ENCODE measurements at regions not wholly inside any gene's neighbourhood (a gene's known extent, or its start where the extent isn't known, plus 50 kb on each side); places are given as distances from the start of the nearest gene placed in this dataset.

- FAIRE-seq: no peak
- TF ChIP-seq POLR2AphosphoS5 (IDR thresholded peaks at IDR 0.05; ENCODE audit: low read depth, low read length) (no peak), POLR2A (IDR thresholded peaks at IDR 0.05; ENCODE audit: low read depth, low read length) (no peak), POU2F2 (IDR thresholded peaks at IDR 0.05; ENCODE audit: low read depth, low read length) (no peak), SPI1 (IDR thresholded peaks at IDR 0.05; ENCODE audit: low read depth, low read length) (no peak), TAF1 (IDR thresholded peaks at IDR 0.05; ENCODE audit: low read depth, low read length) (no peak), PAX5 (IDR thresholded peaks at IDR 0.05; ENCODE audit: insufficient read depth, low read length, severe bottlenecking) (no peak)
- no peak for DNase-seq (ENCODE audit: insufficient read length, low spot score)
Measured at GRCh38 chr12:77644915-77645605, 185.6 kb upstream of the NAV3 start.

GRCh38 chr12:77642246-77642645 lies 188.4 kb upstream of the NAV3 start:
- DNase-seq (ENCODE audit: insufficient read length, low spot score) (no peak), FAIRE-seq (no peak)
- TF ChIP-seq PAX5 (IDR thresholded peaks at IDR 0.05; ENCODE audit: insufficient read depth, low read length, severe bottlenecking) (no peak), SPI1 (IDR thresholded peaks at IDR 0.05; ENCODE audit: low read depth, low read length) (no peak), POLR2AphosphoS5 (IDR thresholded peaks at IDR 0.05; ENCODE audit: low read depth, low read length) (no peak), POU2F2 (IDR thresholded peaks at IDR 0.05; ENCODE audit: low read depth, low read length) (no peak), POLR2A (IDR thresholded peaks at IDR 0.05; ENCODE audit: low read depth, low read length) (no peak), TAF1 (IDR thresholded peaks at IDR 0.05; ENCODE audit: low read depth, low read length) (no peak)

GRCh38 chr12:77640356-77640755 lies 190.3 kb upstream of the NAV3 start:
- TF ChIP-seq POLR2A (IDR thresholded peaks at IDR 0.05; ENCODE audit: low read depth, low read length) (no peak), SPI1 (IDR thresholded peaks at IDR 0.05; ENCODE audit: low read depth, low read length) (no peak), TAF1 (IDR thresholded peaks at IDR 0.05; ENCODE audit: low read depth, low read length) (no peak), POLR2AphosphoS5 (IDR thresholded peaks at IDR 0.05; ENCODE audit: low read depth, low read length) (no peak), PAX5 (IDR thresholded peaks at IDR 0.05; ENCODE audit: insufficient read depth, low read length, severe bottlenecking) (no peak), POU2F2 (IDR thresholded peaks at IDR 0.05; ENCODE audit: low read depth, low read length) (no peak)
- no peak for FAIRE-seq
- DNase-seq (ENCODE audit: insufficient read length, low spot score): no peak

- FAIRE-seq (no peak), DNase-seq (ENCODE audit: insufficient read length, low spot score) (no peak)
- TF ChIP-seq PAX5 (IDR thresholded peaks at IDR 0.05; ENCODE audit: insufficient read depth, low read length, severe bottlenecking) (no peak), TAF1 (IDR thresholded peaks at IDR 0.05; ENCODE audit: low read depth, low read length) (no peak), POLR2AphosphoS5 (IDR thresholded peaks at IDR 0.05; ENCODE audit: low read depth, low read length) (no peak), POU2F2 (IDR thresholded peaks at IDR 0.05; ENCODE audit: low read depth, low read length) (no peak), SPI1 (IDR thresholded peaks at IDR 0.05; ENCODE audit: low read depth, low read length) (no peak), POLR2A (IDR thresholded peaks at IDR 0.05; ENCODE audit: low read depth, low read length) (no peak)
Measured at GRCh38 chr12:77630790-77631445, 199.8 kb upstream of the NAV3 start.

GRCh38 chr12:77630344-77630743 lies 200.3 kb upstream of the NAV3 start:
- no peak for FAIRE-seq

GRCh38 chr12:77629141-77629540 lies 201.6 kb upstream of the NAV3 start:
- no peak for TF ChIP-seq TAF1 (IDR thresholded peaks at IDR 0.05; ENCODE audit: low read depth, low read length)
- TF ChIP-seq POLR2A (IDR thresholded peaks at IDR 0.05; ENCODE audit: low read depth, low read length): no peak
- TF ChIP-seq SPI1 (IDR thresholded peaks at IDR 0.05; ENCODE audit: low read depth, low read length): no peak
- TF ChIP-seq POU2F2 (IDR thresholded peaks at IDR 0.05; ENCODE audit: low read depth, low read length): no peak
- TF ChIP-seq POLR2AphosphoS5 (IDR thresholded peaks at IDR 0.05; ENCODE audit: low read depth, low read length): no peak
- no peak for FAIRE-seq
- DNase-seq (ENCODE audit: insufficient read length, low spot score): no peak

More at GRCh38 chr12:77630344-77630743, 200.3 kb upstream of the NAV3 start:
- DNase-seq (ENCODE audit: insufficient read length, low spot score): no peak
- TF ChIP-seq PAX5 (IDR thresholded peaks at IDR 0.05; ENCODE audit: insufficient read depth, low read length, severe bottlenecking): no peak
- no peak for TF ChIP-seq SPI1 (IDR thresholded peaks at IDR 0.05; ENCODE audit: low read depth, low read length)
- TF ChIP-seq TAF1 (IDR thresholded peaks at IDR 0.05; ENCODE audit: low read depth, low read length): no peak
- TF ChIP-seq POLR2A (IDR thresholded peaks at IDR 0.05; ENCODE audit: low read depth, low read length): no peak
- TF ChIP-seq POLR2AphosphoS5 (IDR thresholded peaks at IDR 0.05; ENCODE audit: low read depth, low read length): no peak

GRCh38 chr12:77625441-77625840 lies 205.3 kb upstream of the NAV3 start:
- FAIRE-seq (no peak), DNase-seq (ENCODE audit: insufficient read length, low spot score) (no peak)
- TF ChIP-seq TAF1 (IDR thresholded peaks at IDR 0.05; ENCODE audit: low read depth, low read length): no peak
- TF ChIP-seq SPI1 (IDR thresholded peaks at IDR 0.05; ENCODE audit: low read depth, low read length): no peak
- no peak for TF ChIP-seq PAX5 (IDR thresholded peaks at IDR 0.05; ENCODE audit: insufficient read depth, low read length, severe bottlenecking)
- TF ChIP-seq POU2F2 (IDR thresholded peaks at IDR 0.05; ENCODE audit: low read depth, low read length): no peak
- no peak for TF ChIP-seq POLR2AphosphoS5 (IDR thresholded peaks at IDR 0.05; ENCODE audit: low read depth, low read length)
- no peak for TF ChIP-seq POLR2A (IDR thresholded peaks at IDR 0.05; ENCODE audit: low read depth, low read length)

- DNase-seq (ENCODE audit: insufficient read length, low spot score) (no peak), FAIRE-seq (no peak)
- TF ChIP-seq PAX5 (IDR thresholded peaks at IDR 0.05; ENCODE audit: insufficient read depth, low read length, severe bottlenecking) (no peak), SPI1 (IDR thresholded peaks at IDR 0.05; ENCODE audit: low read depth, low read length) (no peak), POLR2A (IDR thresholded peaks at IDR 0.05; ENCODE audit: low read depth, low read length) (no peak), POU2F2 (IDR thresholded peaks at IDR 0.05; ENCODE audit: low read depth, low read length) (no peak), POLR2AphosphoS5 (IDR thresholded peaks at IDR 0.05; ENCODE audit: low read depth, low read length) (no peak), TAF1 (IDR thresholded peaks at IDR 0.05; ENCODE audit: low read depth, low read length) (no peak)
Measured at GRCh38 chr12:77619425-77619824, 211.3 kb upstream of the NAV3 start.

GRCh38 chr12:77617818-77618217 lies 212.9 kb upstream of the NAV3 start:
- no peak for FAIRE-seq
- DNase-seq (ENCODE audit: insufficient read length, low spot score): no peak
- TF ChIP-seq POLR2A (IDR thresholded peaks at IDR 0.05; ENCODE audit: low read depth, low read length): no peak

- FAIRE-seq (no peak), DNase-seq (ENCODE audit: insufficient read length, low spot score) (no peak)
Measured at GRCh38 chr12:77615332-77615731, 215.4 kb upstream of the NAV3 start.

More at GRCh38 chr12:77615332-77615731, 215.4 kb upstream of the NAV3 start:
- TF ChIP-seq PAX5 (IDR thresholded peaks at IDR 0.05; ENCODE audit: insufficient read depth, low read length, severe bottlenecking): no peak
- TF ChIP-seq TAF1 (IDR thresholded peaks at IDR 0.05; ENCODE audit: low read depth, low read length): no peak
- TF ChIP-seq POU2F2 (IDR thresholded peaks at IDR 0.05; ENCODE audit: low read depth, low read length): no peak
- no peak for TF ChIP-seq POLR2AphosphoS5 (IDR thresholded peaks at IDR 0.05; ENCODE audit: low read depth, low read length)
- TF ChIP-seq SPI1 (IDR thresholded peaks at IDR 0.05; ENCODE audit: low read depth, low read length): no peak
- no peak for TF ChIP-seq POLR2A (IDR thresholded peaks at IDR 0.05; ENCODE audit: low read depth, low read length)
